ENCODE measurements at regions not wholly inside any gene's neighbourhood (a gene's known extent, or its start where the extent isn't known, plus 50 kb on each side); places are given as distances from the start of the nearest gene placed in this dataset.

DNA sequence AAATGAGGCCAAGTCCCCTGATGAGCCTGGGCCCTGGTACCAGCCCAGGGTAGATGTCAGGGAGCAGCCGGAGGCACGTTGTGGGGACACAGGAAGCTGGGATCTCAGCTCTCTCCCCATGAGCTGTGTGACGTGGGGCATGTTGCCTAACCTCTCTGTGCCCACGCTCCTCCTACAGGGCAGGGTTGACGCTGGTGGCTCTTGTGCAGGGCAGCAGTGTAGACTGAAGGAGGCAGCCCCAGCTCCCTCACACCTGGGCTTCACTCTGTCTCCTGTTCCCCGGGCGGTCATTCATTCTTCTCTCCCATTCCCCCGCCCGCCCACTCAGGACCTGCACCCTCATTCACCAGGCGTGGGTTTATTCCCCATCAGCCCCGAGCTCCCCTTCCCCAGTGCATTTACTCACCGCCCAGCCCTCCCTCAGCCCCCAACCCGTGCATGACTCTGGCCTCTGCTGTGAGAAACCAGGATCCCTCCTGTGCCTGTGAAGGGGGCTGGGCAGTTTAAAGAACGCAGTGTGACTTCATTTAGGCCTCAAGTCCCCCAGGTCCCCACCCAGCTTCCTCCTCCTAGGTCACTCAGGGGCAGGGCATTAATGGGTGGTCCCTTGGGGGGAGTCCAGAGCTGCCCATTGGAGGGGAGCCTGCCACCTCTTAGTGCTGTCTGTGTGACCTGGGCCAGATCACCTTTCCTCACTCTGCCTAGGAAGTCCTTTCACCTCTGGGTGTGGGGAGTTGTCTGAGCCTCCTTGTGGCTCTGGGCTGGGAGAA, 285.7 kb downstream of the PTPRU start:
- Mint-ChIP-seq H3K4me3 (no peak overlapping the region), H3K36me3 (ENCODE audit: low read depth) (no peaks in the 10 kb centered on the region), H3K27me3 (peaks cover 7% of the 10 kb centered on the region), H3K4me1 (ENCODE audit: low read depth) (peaks cover under 1% of the 10 kb centered on the region), H3K9me3 (peaks cover 11% of the 10 kb centered on the region), H3K27ac (no peak overlapping the region)
- intact Hi-C loops (cut with micrococcal nuclease): no loop called here

DNA sequence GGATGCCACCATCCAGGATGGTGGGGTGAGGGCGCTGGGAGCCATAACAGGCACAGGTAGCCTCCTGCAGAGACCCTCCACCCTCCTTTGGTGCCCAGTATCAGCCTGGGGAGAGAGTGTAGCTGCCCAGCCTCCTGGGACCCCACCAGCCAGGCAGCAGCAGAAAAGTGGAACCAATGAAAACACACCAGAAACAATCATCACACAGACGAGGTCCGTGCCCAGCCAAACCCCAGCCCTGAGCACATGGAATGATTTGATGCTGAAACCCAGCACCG, 285.1 kb downstream of the PTPRU start:
- H3K4me3 Mint-ChIP-seq: no peak overlapping the region
- no peaks in the 10 kb centered on the region for H3K36me3 Mint-ChIP-seq (ENCODE audit: low read depth)
- peaks cover 5% of the 10 kb centered on the region for H3K4me1 Mint-ChIP-seq (ENCODE audit: low read depth)
- peaks cover 5% of the 10 kb centered on the region for H3K27me3 Mint-ChIP-seq
- intact Hi-C loops (cut with micrococcal nuclease): no loop called here
- H3K9me3 Mint-ChIP-seq: peaks cover 11% of the 10 kb centered on the region
- no peak overlapping the region for H3K27ac Mint-ChIP-seq

DNA sequence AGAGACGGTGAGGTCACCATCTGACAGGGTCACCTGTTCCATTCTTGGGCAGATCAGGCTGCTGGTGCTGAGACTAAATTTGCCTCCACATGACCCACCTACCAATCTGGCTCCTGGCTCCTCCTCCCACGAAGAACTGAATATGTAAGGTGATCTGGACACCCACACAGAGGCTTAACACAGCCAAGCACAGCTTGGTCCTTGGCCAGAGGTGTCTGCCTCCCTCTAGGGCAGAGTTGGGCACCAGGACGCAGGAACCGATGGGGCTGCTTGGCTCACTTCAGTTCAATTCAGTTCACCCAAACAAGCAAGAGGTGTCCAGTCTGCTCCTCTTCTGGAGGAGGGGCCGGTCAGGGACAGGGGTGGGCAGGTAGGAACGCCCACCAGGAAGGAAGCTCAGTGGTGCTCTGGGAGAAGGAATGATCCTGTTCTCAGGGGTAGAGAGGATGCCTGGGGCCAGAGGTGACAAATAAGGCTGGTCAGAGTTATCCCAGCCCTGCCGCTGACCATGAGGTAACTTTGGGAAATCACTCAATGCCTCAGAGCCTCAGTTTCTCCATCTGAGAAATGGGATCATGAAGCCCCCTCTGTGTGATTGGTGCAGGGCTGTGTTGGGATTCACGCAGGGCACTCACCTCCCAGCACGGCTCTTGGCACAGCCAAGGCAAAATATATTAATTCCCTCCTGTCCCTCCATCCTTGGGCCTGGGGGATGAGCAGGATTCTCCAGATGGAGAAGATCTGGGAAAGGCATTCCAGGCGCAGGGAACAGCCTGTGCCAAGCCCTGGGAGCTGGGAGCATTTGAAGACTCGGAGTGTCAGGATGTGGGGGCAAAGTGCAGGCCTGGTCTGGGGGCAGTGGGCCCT, 284.5 kb downstream of the PTPRU start:
- Mint-ChIP-seq H3K27ac (no peak overlapping the region), H3K4me1 (ENCODE audit: low read depth) (peaks cover 5% of the 10 kb centered on the region), H3K4me3 (no peak overlapping the region), H3K36me3 (ENCODE audit: low read depth) (no peaks in the 10 kb centered on the region), H3K9me3 (peaks cover 11% of the 10 kb centered on the region), H3K27me3 (peaks cover 3% of the 10 kb centered on the region)
- intact Hi-C loops (cut with micrococcal nuclease): no loop called here

DNA sequence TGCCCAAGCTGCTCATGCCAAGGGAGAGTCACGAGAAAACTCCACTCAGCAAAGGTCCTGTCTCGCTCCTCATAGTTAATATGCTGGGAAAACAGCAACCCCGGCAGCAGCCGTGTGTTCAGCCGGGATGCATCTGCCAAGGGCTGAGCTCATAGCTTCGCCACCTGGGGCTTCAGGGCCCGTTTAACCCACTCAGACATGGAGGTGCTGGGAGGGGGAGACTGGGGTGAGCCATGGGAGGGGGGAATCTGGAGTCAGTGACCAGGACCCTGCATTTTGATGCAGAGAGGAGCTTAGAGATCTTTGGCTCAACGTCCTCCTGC, 283.4 kb downstream of the PTPRU start:
- Mint-ChIP-seq H3K9me3 (peaks cover 11% of the 10 kb centered on the region), H3K27me3 (peaks cover 3% of the 10 kb centered on the region), H3K27ac (no peak overlapping the region), H3K36me3 (ENCODE audit: low read depth) (no peaks in the 10 kb centered on the region), H3K4me3 (no peak overlapping the region), H3K4me1 (ENCODE audit: low read depth) (peaks cover 5% of the 10 kb centered on the region)
- intact Hi-C loops (cut with micrococcal nuclease): no loop called here

DNA sequence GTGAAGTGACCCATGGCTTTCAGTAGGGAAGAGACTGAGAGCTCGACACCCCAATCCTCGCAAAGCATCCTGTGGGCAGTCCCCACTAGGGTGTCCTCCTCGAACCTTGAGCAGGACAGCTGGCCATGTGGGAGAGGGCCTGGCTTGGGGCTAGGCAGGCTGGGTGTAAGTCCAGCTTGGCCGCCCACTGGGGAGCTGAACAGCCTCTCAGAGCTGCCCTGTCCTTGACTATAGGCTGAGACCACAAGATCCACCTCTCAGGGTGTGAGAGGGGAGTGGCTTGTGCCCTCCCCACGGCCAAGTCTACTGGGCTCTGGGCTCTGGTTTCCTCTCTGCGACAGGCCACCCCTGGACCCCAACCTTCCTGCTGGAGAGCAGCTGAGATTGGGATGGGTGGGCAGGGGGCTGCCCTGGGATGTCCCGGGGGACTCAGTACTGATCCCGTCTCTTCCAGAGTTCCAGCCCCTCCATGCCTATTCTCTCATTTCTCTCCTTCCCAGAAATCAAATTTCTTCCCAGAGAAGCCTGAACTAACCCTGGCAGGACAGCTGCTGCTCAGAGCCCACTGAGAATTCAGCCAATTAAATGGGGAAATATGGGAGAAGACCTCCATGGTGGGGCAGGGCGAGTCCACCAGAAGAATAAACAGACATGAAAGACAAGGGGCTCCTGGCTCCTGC, 282.9 kb downstream of the PTPRU start:
- no peaks in the 10 kb centered on the region for H3K27me3 Mint-ChIP-seq

DNA sequence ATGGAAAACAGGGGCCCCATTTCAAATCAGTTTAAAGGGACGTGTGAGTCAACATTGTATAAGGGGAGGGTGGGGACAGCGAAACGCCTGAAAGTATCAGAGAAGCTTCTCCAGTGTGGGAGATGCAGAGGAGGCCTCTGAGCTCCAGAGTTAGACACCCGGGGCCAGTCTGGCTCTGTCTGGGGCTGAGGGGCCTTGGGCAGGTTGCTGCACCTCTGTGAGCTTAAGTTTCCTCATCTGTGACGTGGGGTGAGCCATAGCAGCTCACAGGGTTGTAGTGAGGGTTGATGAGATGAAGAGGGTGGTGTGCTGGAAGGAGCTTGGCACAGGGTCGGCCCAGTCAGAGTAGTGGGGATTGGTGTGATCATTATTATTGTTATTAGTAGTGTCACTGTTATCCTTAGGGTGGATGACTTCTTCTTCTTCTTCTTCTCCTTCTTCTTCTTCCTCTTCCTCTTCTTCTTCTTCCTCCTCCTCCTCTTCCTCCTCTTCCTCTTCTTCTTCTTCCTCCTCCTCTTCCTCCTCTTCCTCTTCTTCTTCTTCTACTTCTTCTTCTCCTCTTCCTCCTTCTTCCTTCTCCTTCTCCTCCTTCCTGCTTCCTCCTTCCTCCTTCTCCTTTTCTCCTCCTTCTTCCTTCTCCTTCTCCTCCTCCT, 282.0 kb downstream of the PTPRU start:
- no peaks in the 10 kb centered on the region for H3K27me3 Mint-ChIP-seq
- no peak overlapping the region for H3K4me3 Mint-ChIP-seq
- no peak overlapping the region for H3K27ac Mint-ChIP-seq
- no peaks in the 10 kb centered on the region for H3K36me3 Mint-ChIP-seq (ENCODE audit: low read depth)
- intact Hi-C loops (cut with micrococcal nuclease): no loop called here
- peaks cover 11% of the 10 kb centered on the region for H3K9me3 Mint-ChIP-seq
- peaks cover 5% of the 10 kb centered on the region for H3K4me1 Mint-ChIP-seq (ENCODE audit: low read depth)

More for the DNA sequence above, 282.9 kb downstream of the PTPRU start:
- Mint-ChIP-seq H3K27ac (no peak overlapping the region), H3K4me1 (ENCODE audit: low read depth) (peaks cover 5% of the 10 kb centered on the region), H3K4me3 (no peak overlapping the region), H3K36me3 (ENCODE audit: low read depth) (no peaks in the 10 kb centered on the region), H3K9me3 (peaks cover 11% of the 10 kb centered on the region)
- intact Hi-C loops (cut with micrococcal nuclease): no loop called here

DNA sequence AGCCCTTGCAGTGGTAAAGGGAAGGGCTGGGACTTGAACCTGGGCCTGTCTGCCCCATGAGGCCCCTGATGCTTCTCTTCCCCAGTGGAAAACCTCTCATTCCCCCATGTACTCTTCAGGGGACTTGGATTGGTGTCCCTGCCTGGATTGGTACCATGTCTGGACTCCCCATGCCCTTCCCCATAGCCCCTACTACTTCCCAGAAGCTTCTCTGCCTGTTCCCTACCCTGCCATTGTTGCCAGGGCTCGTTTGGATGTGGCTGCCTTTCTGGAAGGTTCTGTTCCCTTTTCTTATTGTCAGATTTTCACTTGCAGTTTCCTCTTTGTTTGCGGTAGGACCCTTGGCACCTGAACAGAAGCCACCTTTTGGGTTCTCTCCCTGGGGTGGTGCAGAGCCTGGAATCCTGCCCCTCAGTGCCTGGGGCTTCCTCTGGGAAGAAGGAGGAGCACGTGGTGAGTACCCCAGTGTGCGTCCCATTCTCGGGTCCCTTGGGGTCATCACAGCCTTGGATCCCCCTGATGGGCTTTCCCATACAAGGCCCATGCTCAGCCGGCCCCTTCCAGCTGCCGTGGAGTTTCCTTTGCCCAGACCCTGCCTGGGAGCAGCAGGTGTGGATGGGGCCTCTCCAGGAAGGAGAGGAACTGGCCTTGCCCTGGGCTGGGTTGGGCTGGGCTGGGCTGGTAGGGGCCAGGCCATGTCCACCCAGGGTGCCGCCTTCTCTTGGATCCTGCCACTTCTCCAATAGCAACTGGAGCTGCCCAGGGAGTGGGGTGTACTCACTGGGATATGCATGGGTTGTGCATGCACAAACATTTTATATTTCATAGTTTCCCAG, 281.1 kb downstream of the PTPRU start:
- peaks cover 5% of the 10 kb centered on the region for H3K4me1 Mint-ChIP-seq (ENCODE audit: low read depth)
- H3K27ac Mint-ChIP-seq: no peak overlapping the region
- no peaks in the 10 kb centered on the region for H3K36me3 Mint-ChIP-seq (ENCODE audit: low read depth)
- peaks cover 11% of the 10 kb centered on the region for H3K9me3 Mint-ChIP-seq
- intact Hi-C loops (cut with micrococcal nuclease): no loop called here
- no peak overlapping the region for H3K4me3 Mint-ChIP-seq
- H3K27me3 Mint-ChIP-seq: no peaks in the 10 kb centered on the region

DNA sequence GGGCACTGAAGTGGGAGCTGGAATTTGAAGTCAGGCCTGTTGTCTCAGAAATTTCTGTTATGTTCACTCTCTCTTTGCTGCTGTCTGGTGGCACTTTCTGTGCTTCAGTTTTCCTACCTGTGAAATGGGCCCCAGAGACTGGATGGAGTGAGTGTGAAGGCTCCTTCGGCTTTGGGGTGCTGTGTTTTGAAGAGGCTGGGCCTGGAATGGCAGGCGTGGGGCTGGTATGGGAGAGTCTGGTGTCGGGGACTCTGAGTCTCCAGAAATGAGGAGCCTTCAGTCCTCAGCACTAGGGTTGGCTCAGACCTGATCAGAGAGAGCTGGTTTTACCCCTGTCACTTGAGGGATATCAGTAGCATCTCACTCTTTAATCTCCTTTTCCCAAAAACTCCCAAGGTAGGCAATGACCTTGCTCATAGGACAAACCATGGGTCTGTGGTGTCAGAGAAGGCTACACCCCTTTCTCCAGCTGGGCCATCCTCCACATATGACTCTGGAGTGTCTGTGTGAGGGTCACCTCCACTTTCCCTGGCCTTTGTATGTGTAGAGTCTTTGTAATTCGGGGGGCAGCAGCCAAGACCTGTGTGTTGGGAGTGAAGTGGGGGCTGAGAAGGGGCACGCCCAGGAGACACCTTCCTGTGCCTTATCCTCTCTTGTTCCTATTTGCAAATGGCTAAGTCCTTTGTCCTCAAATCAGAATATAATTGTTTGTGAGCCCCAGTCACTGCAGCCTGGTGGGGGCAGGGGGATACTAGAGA, 279.9 kb downstream of the PTPRU start:
- Mint-ChIP-seq H3K27me3 (peaks cover 4% of the 10 kb centered on the region), H3K36me3 (ENCODE audit: low read depth) (no peaks in the 10 kb centered on the region), H3K27ac (no peak overlapping the region), H3K4me1 (ENCODE audit: low read depth) (peaks cover 5% of the 10 kb centered on the region), H3K9me3 (peaks cover 11% of the 10 kb centered on the region), H3K4me3 (no peak overlapping the region)
- intact Hi-C loops (cut with micrococcal nuclease): no loop called here

DNA sequence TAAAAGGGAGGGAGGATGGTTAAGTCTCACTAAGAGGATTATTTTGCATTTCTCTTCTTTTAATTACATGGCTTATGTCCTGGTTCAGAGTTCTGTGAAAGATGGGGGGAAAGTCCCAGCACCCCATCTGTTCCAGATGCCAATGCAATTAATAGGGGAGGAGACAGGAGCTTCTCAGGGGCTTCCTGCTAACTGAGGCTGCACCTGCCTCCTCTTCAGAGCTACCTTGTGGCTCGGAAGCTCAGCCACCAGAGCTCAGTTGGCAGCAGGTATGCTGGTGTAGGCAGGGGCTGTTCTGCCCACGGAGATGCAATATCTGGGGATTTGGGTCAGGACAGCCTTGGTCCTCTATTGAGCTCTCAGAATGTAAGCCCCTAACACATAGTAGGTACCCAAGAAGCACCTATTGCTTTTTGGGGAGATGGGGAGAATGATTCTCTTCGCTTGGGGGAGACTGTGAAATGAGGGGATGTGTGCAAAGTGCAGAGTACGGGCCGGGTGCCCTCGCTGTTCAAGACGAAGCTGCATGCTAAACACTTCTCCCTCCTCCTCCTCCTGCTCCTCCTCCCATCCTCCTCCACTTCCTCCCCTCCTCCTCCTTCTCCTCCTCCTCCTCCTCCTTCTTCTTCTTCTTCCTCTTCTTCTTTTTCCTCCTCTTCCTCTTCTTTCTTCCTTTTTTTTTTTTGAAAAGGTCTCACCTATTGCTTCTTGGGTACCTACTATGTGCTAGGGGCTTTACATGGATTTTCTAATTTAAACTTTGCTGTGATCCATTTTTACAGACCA, 279.0 kb downstream of the PTPRU start:
- intact Hi-C loops (cut with micrococcal nuclease): no loop called here
- Mint-ChIP-seq H3K27me3 (peaks cover 10% of the 10 kb centered on the region), H3K27ac (no peak overlapping the region), H3K36me3 (ENCODE audit: low read depth) (no peaks in the 10 kb centered on the region), H3K9me3 (peaks cover 11% of the 10 kb centered on the region), H3K4me1 (ENCODE audit: low read depth) (peaks cover 5% of the 10 kb centered on the region), H3K4me3 (no peak overlapping the region)

DNA sequence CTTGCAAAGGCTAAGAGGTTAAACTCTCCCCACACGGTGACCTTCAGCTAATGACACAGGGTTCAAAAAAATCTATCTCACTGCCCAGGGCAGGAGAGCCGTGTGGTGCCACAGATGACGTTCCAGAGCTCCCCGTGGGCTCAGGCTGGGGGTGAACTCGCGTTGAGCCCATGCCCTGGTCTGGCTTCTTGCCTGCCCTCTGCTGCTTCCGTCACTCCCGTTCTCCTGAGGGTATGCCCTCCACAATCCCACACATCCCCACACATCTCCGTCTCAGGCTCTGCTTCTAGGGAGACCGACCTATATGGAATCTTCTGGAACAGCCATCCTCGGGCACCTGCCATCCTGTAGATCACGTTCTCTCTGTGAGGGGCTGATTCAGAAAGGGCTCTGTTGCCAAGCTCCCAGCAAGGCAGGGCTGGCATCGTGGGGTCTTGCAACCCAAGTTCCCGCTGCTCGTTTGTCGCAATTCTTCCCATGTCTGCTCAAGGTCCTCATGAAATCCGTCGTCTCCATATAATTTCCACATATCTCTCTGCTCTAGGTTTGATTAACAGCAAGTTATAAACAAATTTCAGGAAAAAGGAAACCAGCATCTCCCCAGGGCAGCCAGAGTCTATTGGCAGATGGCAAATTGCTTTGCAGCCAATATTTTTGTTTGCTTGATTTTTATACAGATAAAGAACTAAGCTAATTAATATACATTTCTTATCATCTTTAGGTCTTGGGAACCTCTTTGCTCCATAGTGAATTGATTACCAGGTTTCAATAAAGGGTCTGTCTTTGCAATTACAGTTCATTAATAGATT, 278.2 kb downstream of the PTPRU start:
- H3K4me1 Mint-ChIP-seq (ENCODE audit: low read depth): peaks cover 5% of the 10 kb centered on the region
- H3K36me3 Mint-ChIP-seq (ENCODE audit: low read depth): no peaks in the 10 kb centered on the region
- no peak overlapping the region for H3K4me3 Mint-ChIP-seq
- peaks cover 12% of the 10 kb centered on the region for H3K27me3 Mint-ChIP-seq
- no peak overlapping the region for H3K27ac Mint-ChIP-seq
- peaks cover 11% of the 10 kb centered on the region for H3K9me3 Mint-ChIP-seq
- intact Hi-C loops (cut with micrococcal nuclease): no loop called here

DNA sequence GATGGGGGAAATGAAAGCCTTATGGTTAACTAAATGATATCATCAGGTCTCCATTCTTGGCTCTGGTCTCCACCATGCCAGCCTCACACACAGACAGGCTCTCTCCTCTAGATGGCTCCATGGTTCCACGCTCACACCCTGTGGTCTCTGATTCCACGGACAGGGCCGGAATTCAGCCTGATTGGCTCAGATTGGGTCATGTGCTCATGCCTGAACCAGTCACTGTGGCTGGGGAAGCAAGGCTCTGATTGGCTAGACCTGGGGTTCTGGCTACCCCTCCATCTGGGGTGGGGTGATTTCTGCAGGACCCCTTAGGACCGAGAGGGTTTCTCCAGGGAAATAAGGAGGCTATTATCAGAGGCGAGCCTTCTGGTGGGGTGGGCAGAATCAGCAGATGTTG, 277.0 kb downstream of the PTPRU start:
- Mint-ChIP-seq H3K9me3 (peaks cover 2% of the 10 kb centered on the region), H3K27me3 (peaks cover 12% of the 10 kb centered on the region), H3K4me3 (no peak overlapping the region), H3K27ac (no peak overlapping the region), H3K4me1 (ENCODE audit: low read depth) (peaks cover 5% of the 10 kb centered on the region), H3K36me3 (ENCODE audit: low read depth) (no peaks in the 10 kb centered on the region)
- intact Hi-C loops (cut with micrococcal nuclease): no loop called here

DNA sequence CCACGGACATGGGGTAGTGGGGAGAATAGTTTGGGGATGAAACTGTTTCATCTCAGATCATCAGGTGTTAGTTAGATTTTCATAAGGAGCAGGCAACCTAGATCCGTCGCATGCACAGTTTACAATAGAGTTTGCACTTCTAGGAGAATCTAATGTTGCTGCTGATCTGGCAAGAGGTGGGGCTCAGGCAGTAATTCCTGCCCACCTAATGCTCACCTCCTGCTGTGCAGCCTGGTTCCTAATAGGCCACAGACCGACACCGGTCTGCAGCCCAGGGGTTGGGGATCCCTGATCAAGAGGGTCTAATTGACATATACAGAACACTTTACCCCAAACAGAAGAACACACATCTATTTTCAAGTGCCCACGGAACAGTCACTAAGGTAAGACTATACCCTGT, 275.1 kb downstream of the PTPRU start:
- H3K9me3 Mint-ChIP-seq: no peaks in the 10 kb centered on the region
- intact Hi-C loops (cut with micrococcal nuclease): no loop called here
- no peaks in the 10 kb centered on the region for H3K4me1 Mint-ChIP-seq (ENCODE audit: low read depth)
- peaks cover 12% of the 10 kb centered on the region for H3K27me3 Mint-ChIP-seq
- no peak overlapping the region for H3K4me3 Mint-ChIP-seq
- H3K36me3 Mint-ChIP-seq (ENCODE audit: low read depth): no peaks in the 10 kb centered on the region
- no peak overlapping the region for H3K27ac Mint-ChIP-seq

Measured in dendritic cell treated with granulocyte-macrophage colony-stimulating factor and Interleukin-4, amounts not matched to agents 40 ng/mL and 50 ng/mL, for 4 days (primary cell).